CD4-positive, CD25-positive, alpha-beta regulatory T cell (primary cell): ENCODE measurements at regions not wholly inside any gene's neighbourhood (a gene's known extent, or its start where the extent isn't known, plus 50 kb on each side); places are given as distances from the start of the nearest gene placed in this dataset.
"Not testable (repeated sequence)": the region's sequence is repeated elsewhere in the genome, so short reads cannot be mapped to it uniquely, and the experiment has no call there.

Experiments
- ATAC-seq, 2 donors: fragments of 150-1000 bp; cut with Tn5 transposase; one replicate each; pipeline ENCODE4 v1.10.0; 2021; ENCODE audit warnings: low read depth in 2 of 2, moderate number of reproducible peaks in 2 of 2, moderate library complexity in 1 of 2
- DNase-seq, 3 donors: peaks; one replicate each; pipeline versions ENCODE4 v3.0.0 to v3.0.0-alpha.2; 2012 to 2022; ENCODE audit warnings: mixed read lengths in 1 of 3
- H3K27ac ChIP-seq: one replicate; pipeline ENCODE4 v1.7.0; 2013; ENCODE audit warnings: mild to moderate bottlenecking, low read length; ENCODE audit not compliant: insufficient read depth, poor library complexity, severe bottlenecking
- H3K27me3 ChIP-seq: one replicate; pipeline ENCODE4 v1.7.0; 2013; ENCODE audit warnings: low read length; ENCODE audit not compliant: control insufficient read depth, insufficient read depth
- H3K36me3 ChIP-seq: one replicate; pipeline ENCODE4 v1.7.0; 2013; ENCODE audit warnings: mild to moderate bottlenecking, low read length, moderate library complexity; ENCODE audit not compliant: control insufficient read depth, insufficient read depth
- H3K4me1 ChIP-seq: 2 replicates; pipeline ENCODE4 v1.7.0; 2013; ENCODE audit warnings: mild to moderate bottlenecking, low read length; ENCODE audit not compliant: insufficient read depth, control insufficient read depth, poor library complexity, severe bottlenecking
- H3K4me3 ChIP-seq: one replicate; pipeline ENCODE4 v1.7.0; 2013; ENCODE audit warnings: low read depth, mild to moderate bottlenecking, low read length, moderate library complexity
- H3K9me3 ChIP-seq, 2 experiments: 1 replicate in 1 of 2; 2 replicates in 1 of 2; pipeline ENCODE4 v1.7.0; 2013; ENCODE audit warnings: low read length in 2 of 2, mild to moderate bottlenecking in 1 of 2, moderate library complexity in 1 of 2; ENCODE audit not compliant: control insufficient read depth in 2 of 2
- H3K27ac Mint-ChIP-seq, 3 donors: one replicate each; pipeline ENCODE4 v1.8.0; 2020 to 2022; ENCODE audit warnings: mild to moderate bottlenecking in 3 of 3, mixed read lengths in 3 of 3, moderate library complexity in 2 of 3
- H3K27me3 Mint-ChIP-seq: one replicate; pipeline ENCODE4 v1.8.0; 2022; ENCODE audit warnings: mild to moderate bottlenecking, mixed read lengths
- H3K36me3 Mint-ChIP-seq: one replicate; pipeline ENCODE4 v1.8.0; 2020; ENCODE audit warnings: mixed read lengths
- H3K4me1 Mint-ChIP-seq, 4 donors: one replicate each; pipeline ENCODE4 v1.8.0; 2020 to 2022; ENCODE audit warnings: mixed read lengths in 4 of 4, mild to moderate bottlenecking in 1 of 4
- H3K4me3 Mint-ChIP-seq, 4 donors: one replicate each; pipeline ENCODE4 v1.8.0; 2020 to 2022; ENCODE audit warnings: mild to moderate bottlenecking in 4 of 4, mixed read lengths in 4 of 4, moderate library complexity in 3 of 4
- H3K9me3 Mint-ChIP-seq, 7 donors: one replicate each; pipeline ENCODE4 v1.8.0; 2020 to 2022; ENCODE audit warnings: mixed read lengths in 7 of 7, mild to moderate bottlenecking in 3 of 7, moderate library complexity in 2 of 7

DNA sequence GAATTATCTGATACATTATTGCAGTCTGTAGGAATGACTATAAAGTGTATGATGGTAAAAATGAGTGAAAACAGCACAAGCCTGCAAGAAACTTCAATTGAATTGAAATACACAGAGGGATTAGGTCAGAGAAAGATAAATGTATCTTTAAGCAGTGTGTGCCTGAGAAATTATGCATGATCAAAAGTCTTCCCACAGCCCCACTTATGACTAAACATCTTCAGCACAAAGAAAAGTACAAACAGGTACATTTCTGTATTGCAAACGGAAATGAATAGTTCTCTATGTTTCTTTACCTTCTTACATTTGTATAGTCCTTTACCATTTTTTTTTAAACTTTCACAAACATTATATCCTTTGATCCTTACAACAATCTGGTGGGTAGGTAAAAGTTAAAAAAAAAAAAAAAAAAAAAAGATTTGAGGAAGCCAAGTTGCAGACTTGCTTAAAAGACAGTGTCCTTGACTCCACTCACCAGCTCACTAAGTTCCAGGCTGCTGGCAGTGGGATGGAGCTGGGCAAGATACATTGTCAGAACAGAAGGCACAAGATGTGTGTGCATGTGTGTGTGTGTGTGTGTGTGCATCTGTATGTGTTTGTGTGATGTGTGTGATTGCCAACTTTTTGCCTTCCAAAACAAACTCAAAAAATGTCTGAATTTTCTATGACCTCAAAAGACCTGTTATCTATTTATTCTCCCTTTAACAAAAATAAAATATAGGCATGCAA, 423.7 kb upstream of the ACVR2A start:
- Histone ChIP-seq H3K36me3 (no peaks in the 10 kb centered on the region), H3K4me1 (no peaks in the 10 kb centered on the region), H3K27me3 (peaks cover 2% of the 10 kb centered on the region), H3K4me3 (no peak overlapping the region), H3K9me3 (no peaks in the 10 kb centered on the region), H3K27ac (no peak overlapping the region)
- Mint-ChIP-seq H3K4me1 (no peaks in the 10 kb centered on the region), H3K27me3 (no peaks in the 10 kb centered on the region), H3K27ac (no peak overlapping the region), H3K36me3 (no peaks in the 10 kb centered on the region), H3K4me3 (no peak overlapping the region), H3K9me3 (peaks cover 0 to 3% (median 2%) of the 10 kb centered on the region in 7 donors)
- DNase-seq = no peak
- ATAC-seq = no peak

DNA sequence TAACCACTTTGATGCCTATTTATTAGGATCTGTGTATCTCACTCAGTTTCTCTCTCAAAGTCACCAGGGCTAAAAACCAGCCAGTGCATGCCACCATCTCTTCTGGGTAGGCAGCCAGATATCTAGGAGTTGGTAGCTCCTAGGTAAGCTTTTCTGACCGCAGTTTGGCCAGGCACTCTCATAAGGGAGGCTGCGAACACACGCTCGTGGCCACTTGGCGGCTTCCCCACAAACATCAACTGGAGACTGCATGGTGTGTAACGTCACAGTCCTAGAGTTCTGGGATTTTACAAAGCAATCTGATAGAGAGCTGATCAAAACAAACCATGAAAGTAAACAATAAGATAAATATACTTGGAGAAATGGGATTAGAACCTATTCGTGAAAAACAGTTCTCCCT, 424.3 kb upstream of the ACVR2A start:
- no peaks in the 10 kb centered on the region for H3K27me3 Mint-ChIP-seq
- peak overlapping the region in 1 of 3 donors; percentile 10 for H3K27ac Mint-ChIP-seq
- no peak for ATAC-seq

DNA sequence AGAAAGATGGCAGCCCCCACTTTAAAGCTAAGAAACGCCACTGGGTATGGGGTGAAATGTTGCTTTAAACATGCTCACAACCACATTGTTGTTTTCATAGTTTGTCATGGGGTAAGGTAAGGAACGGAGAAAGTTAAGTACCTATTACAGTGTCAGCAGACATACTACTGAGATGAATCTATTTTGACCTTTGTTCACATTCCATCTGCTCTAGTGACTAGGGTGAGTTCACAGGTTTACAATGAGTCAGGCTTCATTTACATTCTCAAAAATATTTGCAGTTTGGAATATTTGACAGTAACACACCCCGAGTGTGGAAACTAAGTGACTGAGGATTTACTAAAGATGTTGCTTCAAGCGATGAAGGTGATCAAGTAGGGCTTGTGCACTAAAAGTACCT, 428.7 kb upstream of the ACVR2A start:
- H3K27ac ChIP-seq = no peak overlapping the region
- no peak overlapping the region for H3K4me3 Mint-ChIP-seq
- DNase-seq (no peak), ATAC-seq (no peak)
- H3K4me3 ChIP-seq = no peak overlapping the region
- peaks cover 1 to 19% (median 3%) of the 10 kb centered on the region in 7 donors for H3K9me3 Mint-ChIP-seq
- H3K4me1 ChIP-seq = no peaks in the 10 kb centered on the region
- H3K36me3 Mint-ChIP-seq = no peaks in the 10 kb centered on the region
- no peaks in the 10 kb centered on the region for H3K36me3 ChIP-seq
- H3K27ac Mint-ChIP-seq = no peak overlapping the region
- no peaks in the 10 kb centered on the region for H3K27me3 Mint-ChIP-seq
- H3K27me3 ChIP-seq = peaks cover 2% of the 10 kb centered on the region
- no peaks in the 10 kb centered on the region for H3K9me3 ChIP-seq
- H3K4me1 Mint-ChIP-seq = no peaks in the 10 kb centered on the region

More for the DNA sequence above, 424.3 kb upstream of the ACVR2A start:
- Mint-ChIP-seq H3K4me3 (no peak overlapping the region), H3K9me3 (peaks cover 0 to 3% (median 2%) of the 10 kb centered on the region in 7 donors), H3K4me1 (no peaks in the 10 kb centered on the region), H3K36me3 (no peaks in the 10 kb centered on the region)
- Histone ChIP-seq H3K36me3 (no peaks in the 10 kb centered on the region), H3K27me3 (peaks cover 2% of the 10 kb centered on the region), H3K27ac (no peak overlapping the region), H3K4me1 (no peaks in the 10 kb centered on the region), H3K9me3 (no peaks in the 10 kb centered on the region), H3K4me3 (no peak overlapping the region)
- no peak for DNase-seq

DNA sequence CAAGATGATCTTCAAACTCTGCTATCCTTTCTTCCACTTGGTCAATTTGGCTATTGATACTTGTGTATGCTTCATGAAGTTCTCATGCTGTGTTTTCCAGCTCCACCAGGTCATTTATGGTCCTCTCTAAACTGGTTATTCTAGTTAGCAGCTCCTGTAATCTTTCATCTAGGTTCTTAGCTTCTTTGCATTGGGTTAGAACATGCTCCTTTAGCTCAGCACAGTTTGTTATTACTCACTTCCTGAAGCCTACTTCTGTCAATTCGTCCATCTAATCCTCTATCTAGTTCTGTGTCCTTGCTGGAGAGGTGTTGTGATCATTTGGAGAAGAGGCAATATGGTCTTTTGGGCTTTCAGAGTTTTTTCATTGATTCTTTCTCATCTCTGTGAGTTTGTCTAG, 430.2 kb upstream of the ACVR2A start:
- not testable (repeated sequence) for DNase-seq, H3K36me3 Mint-ChIP-seq, H3K27me3 ChIP-seq, H3K4me1 Mint-ChIP-seq, H3K4me1 ChIP-seq, H3K27ac ChIP-seq, H3K27ac Mint-ChIP-seq, H3K9me3 ChIP-seq, H3K4me3 Mint-ChIP-seq, H3K27me3 Mint-ChIP-seq, ATAC-seq, H3K36me3 ChIP-seq, H3K4me3 ChIP-seq
- peaks cover 2 to 24% (median 3%) of the 10 kb centered on the region in 7 donors for H3K9me3 Mint-ChIP-seq

DNA sequence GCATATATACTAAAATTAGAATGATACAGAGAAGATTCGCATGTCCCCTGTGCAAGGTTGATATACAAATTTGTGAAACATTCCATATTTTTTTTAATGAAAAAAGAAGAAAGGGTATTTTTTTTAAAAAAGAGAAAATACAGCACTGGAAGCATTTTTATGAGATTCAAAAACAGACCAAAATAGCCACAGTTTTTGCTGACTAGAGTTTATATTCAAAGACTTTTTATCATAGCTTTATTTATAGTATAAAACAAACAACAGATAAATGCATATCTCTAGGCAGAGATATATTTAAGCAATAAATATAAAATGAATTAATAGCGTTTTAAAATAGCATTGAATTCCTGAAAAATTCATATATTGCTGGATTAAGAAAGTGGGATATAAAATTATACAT, 436.5 kb upstream of the ACVR2A start:
- H3K27ac ChIP-seq = no peak overlapping the region
- no peaks in the 10 kb centered on the region for H3K27me3 Mint-ChIP-seq
- no peaks in the 10 kb centered on the region for H3K36me3 ChIP-seq
- no peak overlapping the region for H3K4me3 Mint-ChIP-seq
- H3K27ac Mint-ChIP-seq = no peak overlapping the region
- H3K4me1 Mint-ChIP-seq = no peaks in the 10 kb centered on the region
- no peaks in the 10 kb centered on the region for H3K9me3 ChIP-seq
- ATAC-seq (no peak), DNase-seq (no peak)
- H3K27me3 ChIP-seq = no peaks in the 10 kb centered on the region
- H3K36me3 Mint-ChIP-seq = no peaks in the 10 kb centered on the region
- peaks cover 0 to 12% (median 2%) of the 10 kb centered on the region in 7 donors for H3K9me3 Mint-ChIP-seq
- no peak overlapping the region for H3K4me3 ChIP-seq
- H3K4me1 ChIP-seq = no peaks in the 10 kb centered on the region

DNA sequence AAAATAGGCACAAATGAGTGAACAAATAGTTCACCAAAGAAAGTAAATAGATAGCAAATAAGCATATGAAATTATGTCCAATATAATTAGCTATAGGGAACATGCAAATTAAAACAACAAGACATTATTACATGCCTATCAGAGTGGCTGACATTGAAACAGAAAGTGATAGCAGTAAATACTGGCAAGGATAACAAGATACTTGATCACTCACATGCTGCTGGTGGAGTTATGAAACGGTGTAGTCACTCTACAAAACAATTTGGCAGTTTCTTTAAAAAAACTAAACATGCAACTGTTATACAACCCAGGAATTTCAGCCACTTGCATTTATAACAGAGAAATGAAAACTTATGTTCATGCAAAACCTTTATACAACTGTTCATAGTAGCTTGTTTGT, 439.2 kb upstream of the ACVR2A start:
- Histone ChIP-seq H3K27ac (no peak overlapping the region), H3K4me1 (no peaks in the 10 kb centered on the region), H3K27me3 (no peaks in the 10 kb centered on the region), H3K36me3 (no peaks in the 10 kb centered on the region), H3K4me3 (no peak overlapping the region), H3K9me3 (no peaks in the 10 kb centered on the region)
- Mint-ChIP-seq H3K4me1 (no peaks in the 10 kb centered on the region), H3K27me3 (no peaks in the 10 kb centered on the region), H3K27ac (no peak overlapping the region), H3K9me3 (peaks cover 0 to 6% (median 1%) of the 10 kb centered on the region in 7 donors), H3K36me3 (no peaks in the 10 kb centered on the region), H3K4me3 (no peak overlapping the region)
- DNase-seq = peak in 1 of 3 donors; percentile 4
- no peak for ATAC-seq

DNA sequence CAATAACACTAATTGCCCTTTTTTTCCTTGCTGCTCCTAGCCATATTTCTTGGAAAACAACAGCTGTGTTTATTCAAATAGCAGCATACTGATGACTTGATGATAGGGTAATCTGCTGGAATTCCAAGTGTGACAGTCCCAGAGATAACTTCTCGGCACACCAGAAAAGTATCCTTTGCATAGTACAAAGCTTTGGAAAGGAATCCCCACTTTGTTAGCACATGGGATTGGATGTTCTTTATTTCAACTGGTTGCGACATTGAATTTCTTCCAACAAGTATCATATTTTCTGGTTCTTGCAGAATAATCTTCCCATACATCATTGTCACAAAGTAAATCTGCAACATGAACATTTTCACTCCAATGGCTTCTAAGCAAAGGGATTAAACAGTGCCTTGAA, 445.8 kb upstream of the ACVR2A start:
- Mint-ChIP-seq H3K27me3 (no peaks in the 10 kb centered on the region), H3K4me1 (no peaks in the 10 kb centered on the region), H3K9me3 (peaks cover 0 to 5% (median 0%) of the 10 kb centered on the region in 7 donors), H3K27ac (no peak overlapping the region), H3K4me3 (no peak overlapping the region), H3K36me3 (no peaks in the 10 kb centered on the region)
- Histone ChIP-seq H3K9me3 (no peaks in the 10 kb centered on the region), H3K4me1 (no peaks in the 10 kb centered on the region), H3K27me3 (peaks cover 2% of the 10 kb centered on the region), H3K36me3 (no peaks in the 10 kb centered on the region), H3K4me3 (no peak overlapping the region), H3K27ac (no peak overlapping the region)
- ATAC-seq = no peak
- DNase-seq = no peak

DNA sequence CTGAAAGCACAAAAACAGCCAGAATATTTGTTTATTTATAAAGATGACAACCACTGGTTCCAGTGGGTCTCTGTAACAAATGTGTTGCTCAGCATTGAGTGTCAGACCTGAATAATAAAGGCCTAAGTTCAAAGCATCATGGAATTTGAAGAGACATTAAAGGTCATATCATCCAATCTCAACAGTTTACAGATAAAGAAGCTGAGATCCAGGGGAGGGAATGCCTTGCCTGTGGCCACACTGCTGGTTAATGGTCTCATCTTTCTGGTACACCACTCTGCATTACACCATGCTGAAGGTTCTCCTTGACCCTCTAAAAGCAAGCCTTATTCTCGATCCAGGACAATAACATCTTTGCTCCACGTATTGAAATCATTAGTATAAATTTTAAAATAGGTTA, 446.5 kb upstream of the ACVR2A start:
- Histone ChIP-seq H3K4me1 (no peaks in the 10 kb centered on the region), H3K4me3 (no peak overlapping the region), H3K36me3 (no peaks in the 10 kb centered on the region), H3K9me3 (no peaks in the 10 kb centered on the region), H3K27ac (no peak overlapping the region), H3K27me3 (peaks cover 2% of the 10 kb centered on the region)
- no peaks in the 10 kb centered on the region for H3K4me1 Mint-ChIP-seq
- ATAC-seq (no peak), DNase-seq (no peak)
- no peak overlapping the region for H3K4me3 Mint-ChIP-seq
- H3K27me3 Mint-ChIP-seq = no peaks in the 10 kb centered on the region
- H3K36me3 Mint-ChIP-seq = no peaks in the 10 kb centered on the region
- no peak overlapping the region for H3K27ac Mint-ChIP-seq
- peaks cover 0 to 5% (median 0%) of the 10 kb centered on the region in 7 donors for H3K9me3 Mint-ChIP-seq
